ENCODE measurements at regions not wholly inside any gene's neighbourhood (a gene's known extent, or its start where the extent isn't known, plus 50 kb on each side); places are given as distances from the start of the nearest gene placed in this dataset.

DNA sequence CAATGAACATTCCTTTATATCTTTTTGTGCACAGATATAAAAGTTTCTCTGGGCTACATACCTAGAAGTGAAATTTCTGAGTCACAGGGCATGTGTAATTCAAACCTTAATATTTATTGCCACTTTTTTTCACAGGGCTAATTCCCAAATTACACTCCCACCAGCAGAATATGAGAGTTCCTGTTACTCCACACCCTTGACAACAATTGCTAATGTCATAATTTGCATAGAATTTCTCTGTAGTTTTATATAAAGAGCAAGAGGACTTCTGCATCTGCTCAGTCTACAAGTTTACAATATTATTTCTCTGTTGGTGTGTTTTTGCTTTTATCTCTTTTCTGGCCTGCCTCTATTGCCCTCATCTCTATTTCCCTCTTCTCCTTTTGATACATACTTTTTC, 518.5 kb downstream of the ZNF608 start:
- TF ChIP-seq, protein P1, sequence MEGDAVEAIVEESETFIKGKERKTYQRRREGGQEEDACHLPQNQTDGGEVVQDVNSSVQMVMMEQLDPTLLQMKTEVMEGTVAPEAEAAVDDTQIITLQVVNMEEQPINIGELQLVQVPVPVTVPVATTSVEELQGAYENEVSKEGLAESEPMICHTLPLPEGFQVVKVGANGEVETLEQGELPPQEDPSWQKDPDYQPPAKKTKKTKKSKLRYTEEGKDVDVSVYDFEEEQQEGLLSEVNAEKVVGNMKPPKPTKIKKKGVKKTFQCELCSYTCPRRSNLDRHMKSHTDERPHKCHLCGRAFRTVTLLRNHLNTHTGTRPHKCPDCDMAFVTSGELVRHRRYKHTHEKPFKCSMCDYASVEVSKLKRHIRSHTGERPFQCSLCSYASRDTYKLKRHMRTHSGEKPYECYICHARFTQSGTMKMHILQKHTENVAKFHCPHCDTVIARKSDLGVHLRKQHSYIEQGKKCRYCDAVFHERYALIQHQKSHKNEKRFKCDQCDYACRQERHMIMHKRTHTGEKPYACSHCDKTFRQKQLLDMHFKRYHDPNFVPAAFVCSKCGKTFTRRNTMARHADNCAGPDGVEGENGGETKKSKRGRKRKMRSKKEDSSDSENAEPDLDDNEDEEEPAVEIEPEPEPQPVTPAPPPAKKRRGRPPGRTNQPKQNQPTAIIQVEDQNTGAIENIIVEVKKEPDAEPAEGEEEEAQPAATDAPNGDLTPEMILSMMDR (IDR thresholded peaks at IDR 0.05) = no peak
- TF ChIP-seq POLR2AphosphoS5 (IDR thresholded peaks at IDR 0.05) = no peak

All from stomach (tissue), 4 donors.